SK-N-SH treated with all-trans-retinoic acid at 6 μM for 48 hours (cell line): ENCODE measurements at regions not wholly inside any gene's neighbourhood (a gene's known extent, or its start where the extent isn't known, plus 50 kb on each side); places are given as distances from the start of the nearest gene placed in this dataset.

Source experiments
- ATAC-seq: fragments of 200-7000 bp; cut with Tn5 transposase; 3 replicates; pipeline ENCODE4 v1.9.1; 2020; ENCODE audit warnings: mild to moderate bottlenecking, moderate library complexity
- ARNTL ChIP-seq: fragments of 450-650 bp; formaldehyde crosslinking; IDR thresholded peaks from 2 replicates; pipeline ENCODE4 v1.5.0; 2020; ENCODE audit warnings: low read depth, mild to moderate bottlenecking, moderate library complexity, borderline replicate concordance
- BACH2 ChIP-seq: fragments of 250-450 bp; sonication (Bioruptor Pico); IDR thresholded peaks from 2 replicates; pipeline ENCODE4 v1.9.0; 2021; ENCODE audit warnings: mild to moderate bottlenecking, borderline replicate concordance
- CSDC2 ChIP-seq: fragments of 250-450 bp; sonication (Bioruptor Pico); IDR thresholded peaks from 2 replicates; pipeline ENCODE4 v1.5.0; 2020; ENCODE audit warnings: mild to moderate bottlenecking, moderate library complexity
- ESRRG ChIP-seq: fragments of 250-450 bp; sonication (Bioruptor Pico); IDR thresholded peaks from 2 replicates; pipeline ENCODE4 v1.6.1; 2021; ENCODE audit warnings: mild to moderate bottlenecking
- GLIS3 ChIP-seq: fragments of 250-450 bp; sonication (Bioruptor Pico); IDR thresholded peaks from 2 replicates; pipeline ENCODE4 v1.5.0; 2020; ENCODE audit warnings: mild to moderate bottlenecking, moderate library complexity
- ISL1 ChIP-seq: fragments of 250-450 bp; sonication (Bioruptor Pico); IDR thresholded peaks from 2 replicates; pipeline ENCODE4 v2.1.2; 2022; ENCODE audit warnings: mild to moderate bottlenecking, moderate library complexity
- OSR1 ChIP-seq: fragments of 250-450 bp; sonication (Bioruptor Pico); IDR thresholded peaks from 2 replicates; pipeline ENCODE4 v1.8.0; 2022; ENCODE audit warnings: moderate library complexity, mild to moderate bottlenecking, inconsistent platforms
- RARB ChIP-seq: fragments of 250-450 bp; sonication (Bioruptor Pico); IDR thresholded peaks from 2 replicates; pipeline ENCODE4 v1.8.0; 2021; ENCODE audit warnings: mild to moderate bottlenecking, moderate library complexity
- TCF4 ChIP-seq: fragments of 250-450 bp; sonication (Bioruptor Pico); IDR thresholded peaks from 2 replicates; pipeline ENCODE4 v1.8.0; 2021; ENCODE audit warnings: mild to moderate bottlenecking, moderate library complexity, borderline replicate concordance
- TOX ChIP-seq: fragments of 250-450 bp; sonication (Bioruptor Pico); IDR thresholded peaks from 2 replicates; pipeline ENCODE4 v1.8.0; 2021; ENCODE audit warnings: mild to moderate bottlenecking, moderate library complexity, borderline replicate concordance
- ZC3H10 ChIP-seq: fragments of 250-450 bp; sonication (Bioruptor Pico); IDR thresholded peaks from 2 replicates; pipeline ENCODE4 v1.5.1; 2021; ENCODE audit warnings: mild to moderate bottlenecking, moderate library complexity
- ZFP3 ChIP-seq: fragments of 250-450 bp; sonication (Bioruptor Pico); IDR thresholded peaks from 2 replicates; pipeline ENCODE4 v1.5.0; 2020; ENCODE audit warnings: mild to moderate bottlenecking, moderate library complexity
- ZFP30 ChIP-seq: fragments of 450-650 bp; formaldehyde crosslinking; IDR thresholded peaks from 2 replicates; pipeline ENCODE4 v1.5.0; 2022; ENCODE audit warnings: mild to moderate bottlenecking, moderate library complexity
- ZNF70 ChIP-seq: fragments of 450-650 bp; formaldehyde crosslinking; IDR thresholded peaks from 2 replicates; pipeline ENCODE4 v1.5.0; 2020; ENCODE audit warnings: mild to moderate bottlenecking, moderate library complexity
- ZNF8 ChIP-seq: fragments of 450-650 bp; formaldehyde crosslinking; IDR thresholded peaks from 2 replicates; pipeline ENCODE4 v1.5.0; 2020; ENCODE audit warnings: mild to moderate bottlenecking, moderate library complexity
- TF ChIP-seq, protein P1 (sequence below): fragments of 250-450 bp; sonication (Bioruptor Pico); IDR thresholded peaks from 2 replicates; pipeline ENCODE4 v1.5.1; 2021; ENCODE audit warnings: mild to moderate bottlenecking, moderate library complexity
- TF ChIP-seq, protein P2 (sequence below): fragments of 250-450 bp; sonication (Bioruptor Pico); IDR thresholded peaks from 2 replicates; pipeline ENCODE4 v1.5.1; 2020; ENCODE audit warnings: low read depth, mild to moderate bottlenecking, moderate library complexity
- TF ChIP-seq, protein P3 (sequence below): fragments of 250-450 bp; sonication (Bioruptor Pico); IDR thresholded peaks from 2 replicates; pipeline ENCODE4 v1.8.0; 2020; ENCODE audit warnings: mild to moderate bottlenecking, moderate library complexity, borderline replicate concordance
- TF ChIP-seq, protein P4 (sequence below): fragments of 250-450 bp; sonication (Bioruptor Pico); IDR thresholded peaks from 2 replicates; pipeline ENCODE4 v1.5.0; 2020; ENCODE audit warnings: mild to moderate bottlenecking, moderate library complexity

DNA sequence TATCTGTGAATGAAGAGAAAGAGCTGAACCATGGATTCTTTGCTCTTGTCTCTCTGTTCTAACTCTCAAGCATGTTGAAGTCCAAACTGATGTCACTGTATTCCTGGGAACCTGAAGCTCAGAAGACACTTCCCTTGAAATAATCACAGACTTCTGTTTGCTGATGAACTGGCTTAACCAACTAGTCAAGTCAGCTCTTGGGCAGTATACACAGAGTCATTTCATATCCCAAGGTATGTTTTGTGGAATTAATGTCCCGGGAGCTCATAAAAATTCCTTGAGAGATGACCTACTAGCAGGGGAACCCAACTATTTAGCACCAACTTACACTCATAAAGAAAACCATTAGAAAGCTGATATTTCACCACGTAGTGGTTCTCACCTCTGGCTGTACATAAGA lies 156.6 kb downstream of the NR4A2 start:
- no peak for ATAC-seq
- TF ChIP-seq OSR1 (CRISPR knock-in tag) (no peak), ISL1 (no peak), ZC3H10 (CRISPR knock-in tag) (no peak)
- TF ChIP-seq, all 23 proteins: peak for 0

DNA sequence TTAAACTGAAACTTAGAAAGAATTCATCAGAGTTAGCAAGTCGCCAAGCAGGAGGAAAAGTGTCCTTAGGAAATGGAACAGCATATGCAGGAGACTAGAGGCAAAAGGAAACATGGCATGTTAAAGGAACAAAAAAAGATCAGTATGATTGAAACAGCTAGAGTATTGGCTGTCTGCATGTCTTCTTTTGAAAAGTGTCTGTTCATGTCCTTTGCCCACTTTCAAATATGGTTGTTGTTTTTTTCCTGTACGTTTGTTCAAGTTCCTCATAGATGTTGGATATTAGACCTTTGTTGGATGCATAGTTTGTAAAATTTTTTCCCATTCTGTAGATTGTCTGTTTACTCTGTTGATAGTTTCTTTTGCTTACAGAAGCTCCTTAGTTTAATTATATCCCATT lies 161.6 kb downstream of the NR4A2 start:
- ATAC-seq, result no peak
- TF ChIP-seq, protein P1, sequence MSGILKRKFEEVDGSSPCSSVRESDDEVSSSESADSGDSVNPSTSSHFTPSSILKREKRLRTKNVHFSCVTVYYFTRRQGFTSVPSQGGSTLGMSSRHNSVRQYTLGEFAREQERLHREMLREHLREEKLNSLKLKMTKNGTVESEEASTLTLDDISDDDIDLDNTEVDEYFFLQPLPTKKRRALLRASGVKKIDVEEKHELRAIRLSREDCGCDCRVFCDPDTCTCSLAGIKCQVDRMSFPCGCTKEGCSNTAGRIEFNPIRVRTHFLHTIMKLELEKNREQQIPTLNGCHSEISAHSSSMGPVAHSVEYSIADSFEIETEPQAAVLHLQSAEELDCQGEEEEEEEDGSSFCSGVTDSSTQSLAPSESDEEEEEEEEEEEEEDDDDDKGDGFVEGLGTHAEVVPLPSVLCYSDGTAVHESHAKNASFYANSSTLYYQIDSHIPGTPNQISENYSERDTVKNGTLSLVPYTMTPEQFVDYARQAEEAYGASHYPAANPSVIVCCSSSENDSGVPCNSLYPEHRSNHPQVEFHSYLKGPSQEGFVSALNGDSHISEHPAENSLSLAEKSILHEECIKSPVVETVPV (CRISPR knock-in tag), result no peak
- no peak for TF ChIP-seq TCF4 (CRISPR knock-in tag)
- TF ChIP-seq ARNTL, result no peak
- TF ChIP-seq, protein P2, sequence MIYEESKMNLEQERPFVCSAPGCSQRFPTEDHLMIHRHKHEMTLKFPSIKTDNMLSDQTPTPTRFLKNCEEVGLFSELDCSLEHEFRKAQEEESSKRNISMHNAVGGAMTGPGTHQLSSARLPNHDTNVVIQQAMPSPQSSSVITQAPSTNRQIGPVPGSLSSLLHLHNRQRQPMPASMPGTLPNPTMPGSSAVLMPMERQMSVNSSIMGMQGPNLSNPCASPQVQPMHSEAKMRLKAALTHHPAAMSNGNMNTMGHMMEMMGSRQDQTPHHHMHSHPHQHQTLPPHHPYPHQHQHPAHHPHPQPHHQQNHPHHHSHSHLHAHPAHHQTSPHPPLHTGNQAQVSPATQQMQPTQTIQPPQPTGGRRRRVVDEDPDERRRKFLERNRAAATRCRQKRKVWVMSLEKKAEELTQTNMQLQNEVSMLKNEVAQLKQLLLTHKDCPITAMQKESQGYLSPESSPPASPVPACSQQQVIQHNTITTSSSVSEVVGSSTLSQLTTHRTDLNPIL (CRISPR knock-in tag), result no peak
- TF ChIP-seq ESRRG, result no peak
- no peak for TF ChIP-seq ZFP3 (CRISPR knock-in tag)
- TF ChIP-seq BACH2 (CRISPR knock-in tag), result no peak
- TF ChIP-seq ZNF8, result no peak
- no peak for TF ChIP-seq ISL1
- TF ChIP-seq, protein P3, sequence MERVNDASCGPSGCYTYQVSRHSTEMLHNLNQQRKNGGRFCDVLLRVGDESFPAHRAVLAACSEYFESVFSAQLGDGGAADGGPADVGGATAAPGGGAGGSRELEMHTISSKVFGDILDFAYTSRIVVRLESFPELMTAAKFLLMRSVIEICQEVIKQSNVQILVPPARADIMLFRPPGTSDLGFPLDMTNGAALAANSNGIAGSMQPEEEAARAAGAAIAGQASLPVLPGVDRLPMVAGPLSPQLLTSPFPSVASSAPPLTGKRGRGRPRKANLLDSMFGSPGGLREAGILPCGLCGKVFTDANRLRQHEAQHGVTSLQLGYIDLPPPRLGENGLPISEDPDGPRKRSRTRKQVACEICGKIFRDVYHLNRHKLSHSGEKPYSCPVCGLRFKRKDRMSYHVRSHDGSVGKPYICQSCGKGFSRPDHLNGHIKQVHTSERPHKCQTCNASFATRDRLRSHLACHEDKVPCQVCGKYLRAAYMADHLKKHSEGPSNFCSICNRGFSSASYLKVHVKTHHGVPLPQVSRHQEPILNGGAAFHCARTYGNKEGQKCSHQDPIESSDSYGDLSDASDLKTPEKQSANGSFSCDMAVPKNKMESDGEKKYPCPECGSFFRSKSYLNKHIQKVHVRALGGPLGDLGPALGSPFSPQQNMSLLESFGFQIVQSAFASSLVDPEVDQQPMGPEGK (CRISPR knock-in tag), result no peak
- TF ChIP-seq OSR1 (CRISPR knock-in tag), result no peak

DNA sequence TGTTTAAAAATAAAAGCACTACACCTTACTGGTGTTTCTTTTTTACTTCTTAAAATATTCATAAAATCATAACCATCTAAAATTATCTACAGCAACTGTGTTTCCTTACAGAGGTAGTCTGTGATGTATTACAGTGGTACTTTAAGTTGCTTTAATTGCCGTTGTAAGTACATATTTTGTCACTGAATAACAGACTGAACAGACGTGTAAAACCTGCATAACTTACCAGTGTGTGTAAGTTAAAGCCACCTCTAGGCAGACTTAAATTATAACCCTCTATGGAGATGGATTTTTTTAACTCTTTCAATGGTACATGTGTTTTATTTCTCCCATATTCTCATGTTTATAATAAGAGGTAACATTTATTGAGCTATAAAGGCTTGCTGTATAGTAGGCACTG lies 166.8 kb downstream of the NR4A2 start:
- ATAC-seq, result no peak
- TF ChIP-seq, protein P3 (CRISPR knock-in tag), result no peak
- TF ChIP-seq TOX (CRISPR knock-in tag) (no peak), ARNTL (no peak), ZNF70 (CRISPR knock-in tag) (no peak), CSDC2 (CRISPR knock-in tag) (no peak), ZNF8 (no peak), ESRRG (no peak), TCF4 (CRISPR knock-in tag) (no peak), ZC3H10 (CRISPR knock-in tag) (no peak), GLIS3 (CRISPR knock-in tag) (no peak), BACH2 (CRISPR knock-in tag) (no peak), ZFP3 (CRISPR knock-in tag) (no peak), ZFP30 (CRISPR knock-in tag) (no peak), RARB (CRISPR knock-in tag) (no peak)
- TF ChIP-seq, protein P1 (CRISPR knock-in tag), result no peak
- TF ChIP-seq, protein P4, sequence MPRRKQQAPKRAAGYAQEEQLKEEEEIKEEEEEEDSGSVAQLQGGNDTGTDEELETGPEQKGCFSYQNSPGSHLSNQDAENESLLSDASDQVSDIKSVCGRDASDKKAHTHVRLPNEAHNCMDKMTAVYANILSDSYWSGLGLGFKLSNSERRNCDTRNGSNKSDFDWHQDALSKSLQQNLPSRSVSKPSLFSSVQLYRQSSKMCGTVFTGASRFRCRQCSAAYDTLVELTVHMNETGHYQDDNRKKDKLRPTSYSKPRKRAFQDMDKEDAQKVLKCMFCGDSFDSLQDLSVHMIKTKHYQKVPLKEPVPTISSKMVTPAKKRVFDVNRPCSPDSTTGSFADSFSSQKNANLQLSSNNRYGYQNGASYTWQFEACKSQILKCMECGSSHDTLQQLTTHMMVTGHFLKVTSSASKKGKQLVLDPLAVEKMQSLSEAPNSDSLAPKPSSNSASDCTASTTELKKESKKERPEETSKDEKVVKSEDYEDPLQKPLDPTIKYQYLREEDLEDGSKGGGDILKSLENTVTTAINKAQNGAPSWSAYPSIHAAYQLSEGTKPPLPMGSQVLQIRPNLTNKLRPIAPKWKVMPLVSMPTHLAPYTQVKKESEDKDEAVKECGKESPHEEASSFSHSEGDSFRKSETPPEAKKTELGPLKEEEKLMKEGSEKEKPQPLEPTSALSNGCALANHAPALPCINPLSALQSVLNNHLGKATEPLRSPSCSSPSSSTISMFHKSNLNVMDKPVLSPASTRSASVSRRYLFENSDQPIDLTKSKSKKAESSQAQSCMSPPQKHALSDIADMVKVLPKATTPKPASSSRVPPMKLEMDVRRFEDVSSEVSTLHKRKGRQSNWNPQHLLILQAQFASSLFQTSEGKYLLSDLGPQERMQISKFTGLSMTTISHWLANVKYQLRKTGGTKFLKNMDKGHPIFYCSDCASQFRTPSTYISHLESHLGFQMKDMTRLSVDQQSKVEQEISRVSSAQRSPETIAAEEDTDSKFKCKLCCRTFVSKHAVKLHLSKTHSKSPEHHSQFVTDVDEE (CRISPR knock-in tag), result no peak
- TF ChIP-seq, protein P2 (CRISPR knock-in tag), result no peak
